Transverse colon (tissue), 4 donors: ENCODE measurements at regions not wholly inside any gene's neighbourhood (a gene's known extent, or its start where the extent isn't known, plus 50 kb on each side); places are given as distances from the start of the nearest gene placed in this dataset.

Source experiments
- EP300 ChIP-seq: sonication (generic); formaldehyde crosslinking; IDR thresholded peaks from one replicate; pipeline ENCODE4 v1.6.1; 2017; ENCODE audit warnings: antibody characterized with exemption, low read depth
- POLR2A ChIP-seq: fragments of 450-650 bp; IDR thresholded peaks from one replicate; pipeline ENCODE4 v1.6.1; 2016; ENCODE audit warnings: antibody characterized with exemption, mild to moderate bottlenecking, moderate library complexity
- POLR2AphosphoS5 ChIP-seq, 3 donors: sonication (generic); formaldehyde crosslinking; IDR thresholded peaks; one replicate each; pipeline ENCODE4 v1.6.1; 2016; ENCODE audit warnings: antibody characterized with exemption in 3 of 3
- TF ChIP-seq, protein P1 (sequence below), 5 experiments: fragments of 200-600 bp in 3 of 5; fragments of 450-650 bp in 2 of 5; sonication (generic) in 3 of 5; IDR thresholded peaks; 1 replicate in 2 of 5; 2 replicates in 3 of 5; pipeline ENCODE4 v1.5.1; 2016 to 2017; ENCODE audit warnings: antibody characterized with exemption in 5 of 5, inconsistent platforms in 3 of 5, mild to moderate bottlenecking in 2 of 5, moderate library complexity in 1 of 5

DNA sequence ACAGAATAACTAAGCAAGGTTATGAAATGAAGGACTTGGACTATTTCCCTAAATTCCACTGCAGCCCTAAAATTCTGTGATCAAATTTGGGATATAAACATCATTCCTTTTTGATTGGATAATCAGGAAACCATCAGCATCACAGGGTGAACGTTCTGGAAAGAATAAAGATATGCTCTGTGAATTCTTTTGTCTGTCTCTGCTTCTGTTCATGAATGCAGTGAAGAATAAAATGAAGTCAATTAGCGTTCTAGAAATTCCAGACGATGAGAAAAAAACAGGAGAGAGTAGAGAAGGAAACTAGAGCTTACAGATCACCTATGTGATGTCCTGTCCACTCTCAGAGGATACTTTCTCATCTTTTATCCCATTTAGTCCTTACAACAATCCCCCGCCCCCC, 295.1 kb upstream of the SOX9 start:
- TF ChIP-seq, protein P1, sequence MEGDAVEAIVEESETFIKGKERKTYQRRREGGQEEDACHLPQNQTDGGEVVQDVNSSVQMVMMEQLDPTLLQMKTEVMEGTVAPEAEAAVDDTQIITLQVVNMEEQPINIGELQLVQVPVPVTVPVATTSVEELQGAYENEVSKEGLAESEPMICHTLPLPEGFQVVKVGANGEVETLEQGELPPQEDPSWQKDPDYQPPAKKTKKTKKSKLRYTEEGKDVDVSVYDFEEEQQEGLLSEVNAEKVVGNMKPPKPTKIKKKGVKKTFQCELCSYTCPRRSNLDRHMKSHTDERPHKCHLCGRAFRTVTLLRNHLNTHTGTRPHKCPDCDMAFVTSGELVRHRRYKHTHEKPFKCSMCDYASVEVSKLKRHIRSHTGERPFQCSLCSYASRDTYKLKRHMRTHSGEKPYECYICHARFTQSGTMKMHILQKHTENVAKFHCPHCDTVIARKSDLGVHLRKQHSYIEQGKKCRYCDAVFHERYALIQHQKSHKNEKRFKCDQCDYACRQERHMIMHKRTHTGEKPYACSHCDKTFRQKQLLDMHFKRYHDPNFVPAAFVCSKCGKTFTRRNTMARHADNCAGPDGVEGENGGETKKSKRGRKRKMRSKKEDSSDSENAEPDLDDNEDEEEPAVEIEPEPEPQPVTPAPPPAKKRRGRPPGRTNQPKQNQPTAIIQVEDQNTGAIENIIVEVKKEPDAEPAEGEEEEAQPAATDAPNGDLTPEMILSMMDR (IDR thresholded peaks at IDR 0.05): no peak
- TF ChIP-seq EP300 (no peak), POLR2A (no peak), POLR2AphosphoS5 (IDR thresholded peaks at IDR 0.05) (no peak)
